Activated CD4-positive, alpha-beta T cell treated with anti-CD3 and anti-CD28 coated beads for 24 hours (primary cell): ENCODE measurements at regions not wholly inside any gene's neighbourhood (a gene's known extent, or its start where the extent isn't known, plus 50 kb on each side); places are given as distances from the start of the nearest gene placed in this dataset.

Source experiments
- DNase-seq, 2 donors: peaks; one replicate each; pipeline ENCODE4 v3.0.0-alpha.2; 2020; ENCODE audit warnings: low read depth in 2 of 2

DNA sequence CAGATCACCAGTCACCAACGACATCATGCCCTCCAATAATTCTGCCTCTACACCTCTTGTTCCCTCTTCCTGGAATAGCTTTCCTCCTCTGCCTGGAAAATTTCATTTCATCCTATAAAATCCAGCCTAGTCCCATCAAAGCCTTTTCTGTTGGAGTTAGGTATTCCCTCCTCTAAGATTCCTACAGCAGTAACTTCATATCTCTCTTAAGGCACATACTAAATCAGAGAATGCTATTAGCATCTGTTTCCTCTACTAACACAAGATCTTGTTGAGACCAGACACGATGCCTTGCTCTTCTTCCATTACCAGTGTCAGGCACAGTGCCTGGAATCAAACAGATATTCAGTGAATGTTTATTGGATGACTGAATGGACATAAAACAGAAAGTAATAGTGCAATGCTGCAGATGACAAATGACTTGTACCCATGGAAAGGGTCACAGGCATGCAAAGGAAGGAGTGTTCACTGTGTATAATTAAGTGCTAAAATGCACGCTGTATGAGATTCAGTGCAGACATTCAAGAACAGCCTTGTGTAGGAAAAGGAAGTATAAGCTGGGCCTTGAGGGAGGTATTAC is 342.0 kb upstream of the ACVR2A start:
- DNase-seq: no peak

DNA sequence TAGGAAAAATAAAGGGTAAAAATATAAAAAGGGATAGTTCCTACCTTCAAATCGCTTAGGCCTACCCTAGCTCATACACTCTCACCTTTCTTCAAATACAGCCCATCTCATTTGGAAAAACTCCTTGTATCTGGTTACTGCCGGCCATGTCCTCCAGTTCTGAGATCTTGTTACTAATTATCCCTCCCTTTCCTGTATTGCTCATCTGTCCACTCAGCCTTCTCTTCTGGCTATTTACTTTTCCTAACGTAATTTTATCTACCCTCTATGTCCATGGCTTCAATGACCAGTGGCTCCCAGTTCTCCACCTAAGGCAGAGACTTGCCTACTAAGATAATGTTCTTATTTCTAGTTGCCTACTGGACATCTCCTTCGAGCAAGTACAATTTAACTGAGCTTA is 342.9 kb upstream of the ACVR2A start:
- no peak for DNase-seq

DNA sequence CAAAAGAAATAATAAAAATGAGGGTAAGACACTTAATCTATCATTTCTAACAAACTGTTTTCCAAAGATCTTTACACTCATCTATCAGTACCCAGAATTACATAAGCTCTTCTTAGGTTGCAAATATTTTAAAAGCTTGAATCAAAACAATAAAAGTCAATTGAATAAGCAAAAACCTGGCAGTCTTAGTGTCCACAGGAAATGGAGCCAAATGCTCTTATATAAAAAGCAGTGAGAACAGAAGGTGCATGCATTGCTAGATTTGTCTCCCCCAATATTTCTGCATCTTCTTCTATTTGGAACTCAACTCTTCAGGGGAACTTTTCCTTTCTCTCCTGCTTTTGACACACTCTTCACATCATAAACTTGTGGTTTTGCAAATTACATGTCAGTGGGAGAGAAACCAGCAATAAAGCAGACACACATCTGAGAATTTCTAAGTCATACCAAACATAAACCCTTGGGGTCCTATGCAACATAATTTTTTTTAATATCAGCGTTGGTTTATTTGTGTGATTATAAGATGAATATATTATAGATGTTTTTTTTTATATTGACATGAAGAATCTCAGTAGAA is 343.9 kb upstream of the ACVR2A start:
- DNase-seq: no peak

DNA sequence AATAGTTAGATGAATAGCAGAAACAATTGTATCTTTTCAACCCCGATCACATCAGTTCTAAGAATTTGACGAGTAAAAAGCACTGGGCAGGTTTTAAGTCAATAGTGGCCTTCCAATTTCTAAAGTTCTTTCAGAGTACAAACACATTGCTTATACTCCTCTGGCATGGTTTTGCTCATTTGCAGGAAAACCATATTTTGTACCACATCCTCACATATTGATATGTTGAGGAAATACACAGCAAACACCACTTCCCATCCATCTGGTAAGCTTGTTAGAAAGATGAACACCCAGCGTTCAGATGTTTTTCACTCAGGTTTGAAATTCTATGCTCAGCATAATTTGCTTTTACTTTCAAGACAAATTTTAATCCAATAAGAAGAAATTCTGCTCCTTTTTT is 344.6 kb upstream of the ACVR2A start:
- no peak for DNase-seq

DNA sequence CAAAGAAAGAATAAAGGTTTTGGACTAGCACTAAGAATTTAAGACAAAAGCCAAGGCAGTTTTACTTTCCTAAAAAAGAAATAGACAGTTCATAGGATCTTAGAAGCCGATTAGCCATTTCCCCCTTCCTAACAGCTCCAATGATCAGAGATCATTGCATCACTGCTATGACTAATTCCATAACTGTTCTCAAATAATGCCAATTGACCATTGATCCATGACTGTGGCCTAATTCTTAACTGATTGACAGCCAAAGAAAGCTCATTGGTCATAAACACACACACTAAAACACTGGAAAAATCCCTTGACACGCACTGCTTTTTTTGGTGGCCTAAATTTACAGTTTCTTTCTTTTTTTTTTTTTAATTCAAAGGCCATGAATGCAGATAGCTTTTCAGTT is 345.0 kb upstream of the ACVR2A start:
- DNase-seq: no peak

DNA sequence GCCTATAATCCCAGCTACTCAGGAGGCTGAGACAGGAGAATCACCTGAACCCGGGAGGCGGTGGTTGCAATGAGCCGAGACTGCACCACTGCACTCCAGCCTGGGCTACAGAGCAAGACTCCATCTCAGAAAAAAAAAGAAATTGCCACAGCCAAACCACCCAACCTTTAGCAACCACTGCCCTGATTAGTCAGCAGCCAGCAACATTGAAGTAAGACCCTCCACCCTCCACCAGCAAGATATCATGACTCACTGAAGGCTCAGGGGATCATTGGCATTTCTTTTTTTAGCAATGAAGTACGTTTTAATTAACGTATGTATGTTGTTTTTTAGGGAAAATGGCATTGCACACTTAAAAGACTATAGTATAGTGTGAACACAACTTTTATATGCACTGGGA is 349.1 kb upstream of the ACVR2A start:
- DNase-seq: no peak

DNA sequence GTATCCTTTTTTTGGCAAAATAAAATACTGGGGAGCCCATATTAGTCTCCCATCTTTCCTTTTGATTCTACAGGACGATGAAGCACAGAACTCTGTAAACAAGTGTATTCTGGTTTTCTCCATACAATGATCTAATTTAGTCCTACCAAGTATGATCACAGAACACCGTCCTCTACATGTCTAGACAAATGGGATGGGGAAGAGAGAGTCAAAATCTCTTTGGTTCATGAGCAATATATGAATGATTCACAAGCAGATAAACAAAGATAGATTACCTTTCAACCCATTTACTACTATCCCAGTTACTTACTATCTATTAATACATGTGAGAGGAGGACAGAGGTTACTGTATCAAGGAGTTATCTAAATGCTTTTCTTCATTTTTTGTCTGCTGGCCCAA is 352.4 kb upstream of the ACVR2A start:
- no peak for DNase-seq

DNA sequence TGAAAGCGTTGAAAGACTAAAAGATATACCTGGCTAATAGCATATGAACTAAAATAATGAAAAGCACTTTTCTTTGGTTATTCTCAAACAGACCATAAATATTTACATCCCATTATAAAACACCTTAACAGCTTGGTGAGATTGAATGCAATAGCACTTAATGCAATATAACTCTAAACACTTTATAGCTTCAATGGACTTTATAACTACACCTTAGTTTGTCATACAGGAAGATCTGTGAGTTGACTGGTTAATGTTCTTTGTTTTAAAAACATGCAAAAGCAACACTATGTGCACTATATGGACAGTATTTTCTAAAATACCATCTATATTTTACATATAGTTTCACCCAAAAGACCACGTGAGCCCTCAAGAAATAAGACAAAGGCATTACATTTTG is 353.3 kb upstream of the ACVR2A start:
- no peak for DNase-seq

DNA sequence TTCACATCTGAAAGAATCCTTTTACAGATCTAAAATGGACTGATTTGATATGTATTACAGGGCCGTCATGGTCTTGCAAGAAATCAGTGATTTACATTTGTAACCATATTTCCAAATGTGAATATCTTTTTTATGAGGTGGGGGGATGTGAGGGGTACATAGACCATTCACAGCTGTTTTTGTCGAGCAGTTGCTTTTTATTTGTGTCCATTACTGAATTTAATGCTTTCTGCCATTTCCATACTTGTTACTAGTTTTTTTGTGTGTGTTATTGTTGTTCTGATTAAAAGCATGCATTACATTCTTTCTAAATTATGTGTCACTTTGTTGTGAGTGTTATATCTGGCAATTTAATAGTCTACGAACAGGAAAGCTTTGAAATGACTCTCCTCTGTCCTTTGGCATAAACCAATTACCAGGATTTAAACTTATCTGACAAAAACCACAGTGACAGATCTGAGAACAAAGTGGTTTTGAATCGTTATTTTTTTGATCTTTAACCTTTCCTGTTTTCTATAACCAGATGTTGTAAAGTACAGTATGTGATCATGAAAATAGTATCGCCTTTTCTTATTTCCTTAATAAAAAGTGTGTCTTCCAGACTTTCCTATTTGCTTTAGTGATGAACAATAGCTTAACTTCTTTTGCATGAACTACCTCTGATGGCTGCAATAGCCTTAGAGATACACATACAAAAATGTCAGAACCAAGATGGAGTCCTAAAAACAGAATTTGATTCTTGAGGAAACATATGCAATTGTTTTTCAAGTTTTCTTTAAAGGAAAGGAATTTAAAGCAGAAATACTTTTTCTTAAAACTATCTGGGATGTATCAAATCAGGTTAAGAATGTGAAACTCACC is 354.2 kb upstream of the ACVR2A start:
- DNase-seq: no peak

DNA sequence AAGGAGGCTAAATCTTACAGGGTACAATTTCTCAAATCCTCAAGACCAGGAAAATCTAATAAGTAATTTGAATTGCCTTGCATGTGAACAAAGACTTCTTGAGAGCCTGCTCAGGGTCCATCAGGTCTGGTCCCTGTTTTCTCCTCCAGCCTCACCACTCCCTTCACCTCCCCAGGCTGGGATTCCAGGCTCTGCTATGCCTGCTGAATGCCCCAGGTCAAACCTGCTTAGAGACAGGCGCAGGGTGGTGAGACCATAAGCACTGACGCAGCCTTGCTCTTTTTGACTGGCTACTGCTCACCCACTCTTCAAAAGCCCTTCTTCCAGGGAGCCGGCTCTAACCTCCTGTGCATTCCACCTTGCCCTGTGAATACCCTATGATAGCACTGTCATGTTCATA is 356.4 kb upstream of the ACVR2A start:
- no peak for DNase-seq

DNA sequence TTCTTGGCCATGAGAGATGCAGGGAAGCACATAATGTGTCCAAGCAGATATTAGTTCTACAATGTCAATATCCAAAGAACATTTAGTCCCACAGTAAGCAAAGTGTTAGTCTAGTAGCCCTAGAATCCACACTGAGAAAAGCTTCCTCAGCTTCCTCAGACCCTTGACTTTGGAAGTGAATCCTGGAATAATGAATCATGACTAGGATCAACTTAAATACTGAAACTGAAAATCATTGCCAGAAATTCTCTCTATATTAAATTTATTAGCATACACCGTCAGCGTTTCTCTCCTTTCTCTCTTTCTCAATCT is 356.9 kb upstream of the ACVR2A start:
- no peak for DNase-seq

DNA sequence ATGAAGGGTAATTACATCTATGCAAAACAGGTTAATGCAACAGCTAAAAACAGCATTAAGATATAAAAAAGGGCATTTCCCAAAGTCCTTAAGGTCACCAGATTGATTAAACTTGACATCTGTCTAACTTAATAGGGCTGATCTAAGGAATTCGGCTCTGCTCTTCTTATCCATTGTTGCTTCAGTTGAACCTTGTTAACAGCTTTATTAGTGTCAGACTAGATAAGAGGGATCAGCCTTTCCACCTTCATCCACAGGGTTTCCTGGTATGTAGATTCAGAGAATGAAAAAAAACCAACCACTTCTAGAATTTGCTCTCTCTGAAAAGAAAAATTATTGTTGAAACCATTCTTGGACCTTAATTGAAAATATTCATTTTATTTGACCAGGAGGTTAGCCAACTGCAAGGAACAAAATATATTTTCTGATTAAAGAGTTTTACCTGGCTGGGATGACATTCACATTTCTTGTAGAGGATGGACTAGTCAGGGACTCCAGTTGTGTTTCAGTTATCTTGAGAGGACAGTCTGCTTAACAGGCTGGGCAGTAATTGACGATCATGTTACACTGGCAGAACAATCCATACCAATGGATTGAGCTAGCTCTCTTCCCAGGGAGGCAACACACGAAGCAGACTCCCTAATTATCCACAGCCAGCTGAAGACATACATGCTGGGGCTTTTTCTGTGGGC is 357.4 kb upstream of the ACVR2A start:
- no peak for DNase-seq

DNA sequence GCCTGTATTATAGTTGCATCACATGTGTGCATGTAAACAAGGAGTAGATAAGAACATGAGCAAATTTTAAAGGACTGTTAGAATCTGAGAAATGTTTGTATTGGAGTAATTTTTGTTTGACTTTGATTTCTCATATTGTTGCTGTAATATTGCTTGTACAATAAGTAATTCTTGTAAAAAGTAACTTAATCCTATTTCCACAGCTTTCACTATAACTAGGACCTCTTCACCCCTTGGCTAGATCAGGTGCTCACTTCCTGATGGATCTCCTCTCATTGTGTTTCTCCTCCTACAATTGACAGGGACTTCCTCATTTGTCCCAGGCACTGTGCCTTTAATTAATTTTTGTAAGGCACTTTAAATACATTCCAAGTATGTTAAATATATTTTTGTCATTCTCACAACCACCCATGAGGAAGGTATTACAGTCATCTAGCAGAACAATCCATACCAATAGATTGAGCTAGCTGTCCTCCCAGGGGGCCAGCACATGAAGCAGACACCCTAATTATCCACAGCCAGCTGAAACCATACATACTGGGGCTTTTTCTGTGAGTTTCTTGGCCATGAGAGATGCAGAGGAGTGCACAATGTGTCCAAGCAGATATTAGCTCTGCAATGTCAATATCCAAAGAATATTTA is 359.5 kb upstream of the ACVR2A start:
- no peak for DNase-seq

DNA sequence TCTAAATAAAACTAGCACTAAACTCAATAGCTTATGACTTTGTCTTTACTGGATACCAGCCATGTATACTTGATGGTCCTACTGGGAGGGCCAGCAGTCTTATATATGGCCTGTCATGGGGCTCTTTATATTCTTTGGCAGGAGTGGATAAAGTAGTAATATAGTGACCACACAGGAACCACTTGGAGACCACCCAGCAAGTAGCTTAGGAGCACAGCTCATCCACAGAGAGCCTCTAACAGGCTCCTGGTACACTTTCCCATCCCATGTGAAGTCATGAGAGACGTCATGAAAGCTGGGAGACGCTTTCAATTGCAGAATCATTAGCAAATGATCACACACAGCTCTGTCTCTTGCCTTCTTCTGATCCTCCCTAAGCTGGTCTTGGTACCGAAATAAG is 360.9 kb upstream of the ACVR2A start:
- DNase-seq: no peak

DNA sequence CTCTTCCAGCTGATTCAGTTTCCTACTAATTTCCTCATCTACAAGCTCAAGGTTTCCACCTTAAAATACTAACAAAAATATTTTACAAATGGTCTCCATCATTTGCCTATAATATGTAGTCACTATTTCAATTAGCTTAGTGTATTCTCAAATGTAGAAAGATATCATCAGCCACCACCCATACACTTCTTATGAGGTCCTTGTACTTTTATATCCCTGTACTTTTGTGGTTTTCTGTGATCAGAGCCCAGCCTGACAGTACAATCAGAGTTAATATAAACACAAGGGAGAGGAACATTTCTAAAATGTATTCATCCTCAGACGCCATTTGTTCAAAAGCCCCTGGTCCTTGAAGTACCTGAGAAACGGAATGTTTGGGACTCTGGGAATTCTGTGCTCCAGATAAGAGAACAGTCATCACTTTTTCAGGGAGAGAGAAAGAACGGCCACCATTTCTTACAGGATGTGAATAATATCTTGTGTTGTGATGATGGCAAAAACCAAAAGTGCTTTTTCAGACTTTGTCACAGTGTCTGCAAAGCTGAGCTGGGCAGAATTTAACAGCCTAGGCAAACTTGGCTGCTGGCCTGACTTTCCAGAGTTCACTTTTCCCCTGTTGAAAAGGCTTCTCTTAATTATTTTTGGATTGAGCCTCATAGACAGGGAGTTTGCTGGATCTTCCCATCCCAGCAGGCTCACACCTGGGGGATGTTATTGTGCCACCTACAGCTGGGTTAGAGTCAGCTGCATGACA is 361.7 kb upstream of the ACVR2A start:
- no peak for DNase-seq

DNA sequence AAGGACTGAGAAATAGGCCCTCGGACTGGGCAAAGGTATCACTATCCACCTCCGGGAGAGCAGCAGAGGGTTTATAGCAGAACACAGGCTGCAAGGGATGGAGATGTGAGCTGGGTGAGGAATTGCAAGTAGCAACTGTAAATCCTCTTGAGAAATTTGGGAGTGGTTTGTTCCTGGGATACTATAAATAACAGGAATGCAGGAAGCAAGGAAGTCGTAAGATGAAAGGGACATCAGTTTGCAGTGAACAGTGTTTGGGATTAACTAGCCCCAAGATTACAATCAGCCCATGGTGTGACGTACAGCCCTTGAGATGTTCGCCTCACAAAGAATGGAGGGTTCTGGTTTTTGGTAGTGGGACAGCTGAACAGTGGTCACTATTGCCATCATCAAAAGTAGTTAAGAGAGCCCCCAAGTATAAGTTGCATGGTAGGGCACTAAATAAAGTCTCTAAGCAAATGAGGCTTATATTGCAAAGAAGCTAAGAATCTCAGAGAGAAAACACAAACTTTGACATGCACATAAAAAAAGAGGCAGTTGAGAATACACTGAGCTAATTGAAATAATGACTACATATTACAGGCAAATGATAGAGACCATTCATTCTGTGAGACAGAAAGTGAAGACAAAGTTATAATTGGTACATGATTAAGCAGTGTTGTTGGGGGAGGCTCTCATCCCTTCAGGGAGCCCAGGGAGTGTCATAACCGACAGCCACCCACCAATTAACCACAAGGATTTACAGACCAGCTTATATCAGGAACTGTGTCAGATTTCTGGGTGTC is 362.5 kb upstream of the ACVR2A start:
- no peak for DNase-seq

DNA sequence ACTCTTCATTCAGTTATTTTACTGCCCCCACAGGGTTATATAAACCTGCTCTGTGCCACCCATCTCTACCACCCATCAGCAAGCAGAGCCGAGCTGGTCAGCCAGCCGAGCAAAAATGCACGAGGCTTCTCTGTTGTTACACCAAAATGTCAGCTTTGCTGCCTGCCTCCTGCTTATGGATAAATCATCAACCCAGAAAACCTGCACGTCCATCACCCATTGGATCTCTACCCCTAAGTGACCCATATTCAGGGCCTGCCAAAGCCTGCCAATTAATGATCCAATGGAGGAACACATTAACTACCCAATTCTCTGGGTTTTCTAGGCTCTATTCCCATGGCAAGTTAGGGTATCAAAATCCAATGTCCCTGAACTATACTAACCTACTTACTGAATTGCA is 365.5 kb upstream of the ACVR2A start:
- DNase-seq: no peak

DNA sequence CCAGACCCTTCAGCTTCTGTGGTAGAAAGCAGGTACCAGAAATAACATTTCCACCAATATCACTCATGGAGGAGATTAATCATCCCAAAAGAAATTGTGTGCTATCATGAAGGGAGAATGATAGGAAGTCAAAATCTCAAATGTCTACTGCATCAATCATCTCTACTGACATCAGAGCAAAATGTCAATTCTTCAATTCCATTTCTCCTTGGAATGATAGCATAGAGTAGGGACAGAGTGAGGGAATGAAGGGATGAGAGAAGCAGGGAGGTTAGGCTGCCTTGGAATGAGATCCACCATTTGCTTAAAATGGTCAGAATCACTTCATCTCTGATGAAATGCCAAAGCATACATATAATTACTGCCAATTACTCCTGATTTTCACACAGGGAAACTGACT is 371.8 kb upstream of the ACVR2A start:
- no peak for DNase-seq

DNA sequence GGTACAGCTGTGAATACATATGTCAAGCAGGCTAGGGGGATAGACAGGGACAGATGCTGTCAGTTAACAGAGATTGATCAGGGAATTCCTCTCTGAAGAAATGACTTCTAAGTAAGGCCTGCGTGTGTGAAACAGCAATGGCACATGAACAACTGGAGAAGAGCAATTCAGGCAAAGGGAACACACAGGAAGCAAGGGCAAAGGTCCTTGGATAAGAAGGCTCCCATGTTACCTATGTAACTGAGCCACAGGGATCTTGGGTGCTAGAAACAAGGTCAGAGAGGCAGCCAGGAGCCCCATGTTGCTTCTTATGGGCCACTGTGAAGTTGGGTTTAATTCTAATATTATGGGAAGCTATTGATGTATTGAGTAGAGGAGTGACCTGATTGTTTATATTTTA is 373.7 kb upstream of the ACVR2A start:
- no peak for DNase-seq

DNA sequence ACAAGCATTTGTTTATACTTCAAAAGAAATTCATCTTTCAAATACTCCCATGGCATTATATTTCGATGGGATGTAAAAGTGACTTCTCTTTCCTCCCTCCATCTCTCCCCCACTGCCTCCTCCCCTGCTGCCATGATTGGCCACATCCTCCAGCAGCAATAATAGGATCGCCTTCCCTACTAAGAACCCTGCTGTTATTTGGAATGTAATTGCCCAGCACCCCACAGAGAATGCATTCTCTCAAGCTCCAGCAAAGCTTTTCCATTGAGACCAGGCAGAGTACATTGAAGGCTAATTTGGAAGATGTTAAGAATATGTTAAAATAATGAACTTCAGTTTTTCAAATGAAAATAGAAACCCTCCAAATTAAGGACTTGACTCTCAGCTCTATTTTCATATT is 375.4 kb upstream of the ACVR2A start:
- DNase-seq: no peak

DNA sequence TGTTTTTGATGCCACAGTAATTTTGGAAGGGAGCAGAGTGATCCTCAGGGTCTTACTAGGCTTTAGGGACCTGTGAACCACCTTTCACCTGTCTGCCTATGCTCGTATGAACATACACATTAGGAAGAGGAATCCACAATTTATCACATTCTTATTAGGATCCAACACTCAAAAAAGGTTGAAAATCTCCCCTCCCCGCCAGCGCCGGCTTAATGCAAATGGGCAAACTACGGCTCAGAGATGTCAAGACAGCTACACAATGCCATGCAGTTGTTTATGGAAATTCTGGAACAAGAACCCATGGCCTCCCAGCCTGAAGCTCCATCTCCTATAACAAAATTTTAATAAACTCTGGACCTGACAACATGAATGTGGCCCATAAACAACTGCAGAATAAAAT is 375.9 kb upstream of the ACVR2A start:
- no peak for DNase-seq
